Right kidney (tissue), 1 donor: ENCODE measurements at regions not wholly inside any gene's neighbourhood (a gene's known extent, or its start where the extent isn't known, plus 50 kb on each side); places are given as distances from the start of the nearest gene placed in this dataset.

Source experiments
- DNase-seq: peaks from one replicate; pipeline ENCODE4 v3.0.0-alpha.2; 2016

GRCh38 chr6:14921170-14921569 lies 324.7 kb upstream of the JARID2 start:
- DNase-seq = peak; percentile 62

GRCh38 chr6:14921878-14922671 lies 323.8 kb upstream of the JARID2 start:
- DNase-seq = no peak

GRCh38 chr6:14922706-14923460 lies 323.0 kb upstream of the JARID2 start:
- DNase-seq = no peak

- no peak for DNase-seq
Measured at GRCh38 chr6:14924126-14925024, 321.5 kb upstream of the JARID2 start.

- DNase-seq = no peak
Measured at GRCh38 chr6:14925025-14925698, 320.7 kb upstream of the JARID2 start.

- DNase-seq = no peak
Measured at GRCh38 chr6:14925699-14926026, 320.2 kb upstream of the JARID2 start.

GRCh38 chr6:14927398-14927797 lies 318.5 kb upstream of the JARID2 start:
- no peak for DNase-seq

GRCh38 chr6:14929291-14929690 lies 316.6 kb upstream of the JARID2 start:
- no peak for DNase-seq

GRCh38 chr6:14930366-14930989 lies 315.4 kb upstream of the JARID2 start:
- no peak for DNase-seq

- DNase-seq = no peak
Measured at GRCh38 chr6:14932485-14933182, 313.2 kb upstream of the JARID2 start.

GRCh38 chr6:14933183-14933544 lies 312.7 kb upstream of the JARID2 start:
- no peak for DNase-seq

GRCh38 chr6:14934013-14934412 lies 311.9 kb upstream of the JARID2 start:
- no peak for DNase-seq

- no peak for DNase-seq
Measured at GRCh38 chr6:14934844-14935243, 311.0 kb upstream of the JARID2 start.

GRCh38 chr6:14936861-14937260 lies 309.0 kb upstream of the JARID2 start:
- DNase-seq = no peak

- DNase-seq = no peak
Measured at GRCh38 chr6:14943116-14943515, 302.8 kb upstream of the JARID2 start.

- no peak for DNase-seq
Measured at GRCh38 chr6:14944593-14944992, 301.3 kb upstream of the JARID2 start.

- DNase-seq = no peak
Measured at GRCh38 chr6:14945461-14946185, 300.2 kb upstream of the JARID2 start.

GRCh38 chr6:14946753-14947152 lies 299.1 kb upstream of the JARID2 start:
- DNase-seq = no peak

GRCh38 chr6:14948586-14949245 lies 297.2 kb upstream of the JARID2 start:
- no peak for DNase-seq
